HG02610 (cell line): ENCODE measurements at regions not wholly inside any gene's neighbourhood (a gene's known extent, or its start where the extent isn't known, plus 50 kb on each side); places are given as distances from the start of the nearest gene placed in this dataset.
"Not testable (repeated sequence)": the region's sequence is repeated elsewhere in the genome, so short reads cannot be mapped to it uniquely, and the experiment has no call there.

Experiments used
- ATAC-seq: cut with Tn5 transposase; IDR thresholded peaks from one replicate; pipeline ENCODE4 v1.9.1; 2021; ENCODE audit warnings: mild to moderate bottlenecking, moderate library complexity; ENCODE audit not compliant: unreplicated experiment

DNA sequence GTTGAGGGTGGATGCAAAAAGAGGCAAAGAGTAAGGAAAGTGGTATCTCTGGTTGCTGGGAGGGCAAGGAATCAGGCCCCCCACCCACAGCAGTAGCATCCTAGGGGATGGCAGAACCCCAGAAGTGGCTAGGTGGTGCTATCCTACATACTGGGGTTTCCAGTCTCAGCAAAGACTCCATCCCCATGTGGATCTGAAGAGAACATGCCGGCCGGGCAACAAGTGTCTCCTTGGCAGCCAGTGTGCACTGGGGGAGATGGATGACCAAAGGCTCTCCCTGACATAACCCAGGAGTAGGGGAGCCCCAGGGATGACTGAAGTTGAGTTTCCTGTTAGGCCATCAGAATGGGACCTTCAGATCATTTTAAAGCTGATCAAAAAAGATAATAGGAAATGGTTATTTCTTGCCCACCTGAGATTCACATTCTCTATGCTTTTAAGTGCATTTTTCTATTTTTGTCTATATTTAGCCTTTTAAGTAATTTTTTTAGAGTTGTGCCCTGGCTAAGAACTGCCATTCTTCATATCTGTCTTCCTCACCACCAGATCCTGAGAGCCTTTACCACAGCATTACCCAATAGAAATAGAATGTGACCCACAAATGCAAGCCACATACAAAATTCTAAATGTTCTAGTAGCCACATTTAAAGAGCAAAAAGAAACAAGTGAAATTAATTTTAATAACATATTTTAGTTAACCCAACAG lies 78.7 kb upstream of the SMIM23 start:
- no peak for ATAC-seq

DNA sequence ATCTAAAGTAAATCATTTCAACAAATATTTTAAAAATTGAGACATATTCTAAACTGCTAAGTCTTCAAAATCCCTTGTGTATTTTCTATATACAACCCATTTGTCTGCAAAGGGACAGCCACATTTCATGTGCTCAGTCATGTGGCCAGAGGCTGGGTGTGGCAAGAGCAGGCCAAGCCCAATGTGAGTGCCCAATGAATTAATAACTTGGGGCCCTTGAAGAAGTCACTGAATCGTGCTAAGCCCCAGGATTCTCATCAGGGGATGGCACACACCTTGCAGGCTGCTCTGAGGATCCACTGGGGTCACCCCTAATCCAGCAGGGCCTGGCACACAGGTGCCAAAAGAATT lies 78.2 kb upstream of the SMIM23 start:
- ATAC-seq = no peak

DNA sequence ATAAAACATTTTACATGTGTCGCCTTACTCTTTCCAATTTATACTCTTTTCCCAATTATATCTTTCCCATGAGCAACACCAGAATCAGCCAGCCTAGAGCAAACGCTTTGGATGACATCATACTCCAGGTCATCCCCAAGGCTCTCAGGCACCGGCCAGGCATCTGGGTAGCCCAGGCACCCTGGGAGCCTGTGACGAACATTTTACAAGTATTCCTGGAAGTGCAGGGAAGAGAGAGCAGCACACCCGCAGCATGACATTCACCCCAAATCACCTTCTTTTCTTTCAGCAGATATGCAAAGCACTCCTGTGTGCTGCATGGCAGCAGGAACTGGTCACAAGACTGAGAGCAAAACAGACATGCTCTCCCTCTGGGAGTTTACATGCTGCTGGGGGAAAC lies 75.7 kb upstream of the SMIM23 start:
- no peak for ATAC-seq

DNA sequence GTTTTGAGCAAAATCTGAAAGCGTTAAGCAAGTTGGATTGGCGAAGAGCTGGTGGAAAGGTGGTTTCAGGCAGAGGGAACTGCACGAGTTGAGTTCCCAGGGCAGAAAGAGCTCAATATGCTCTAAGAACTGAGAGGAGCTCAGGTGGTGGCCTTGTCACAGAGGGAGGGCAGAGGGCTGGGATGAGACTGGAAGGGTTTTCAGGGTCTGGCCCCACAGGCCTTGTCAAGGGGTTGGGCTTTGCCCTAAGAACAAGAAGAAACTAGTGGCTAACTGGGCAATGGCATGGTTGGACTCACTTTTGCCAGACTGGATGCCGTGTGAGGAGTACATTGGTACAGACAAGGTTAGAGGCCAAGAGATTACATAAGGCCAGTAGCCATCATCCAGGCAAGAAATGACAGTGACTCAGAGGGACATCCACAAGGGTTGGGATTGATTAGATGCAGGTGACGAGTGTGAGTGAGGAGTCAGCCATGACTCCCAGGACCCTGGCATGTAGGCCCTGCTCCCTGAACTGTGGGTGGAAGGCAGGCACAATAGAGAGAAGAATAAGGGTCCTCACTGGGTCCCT lies 75.1 kb upstream of the SMIM23 start:
- ATAC-seq = no peak

DNA sequence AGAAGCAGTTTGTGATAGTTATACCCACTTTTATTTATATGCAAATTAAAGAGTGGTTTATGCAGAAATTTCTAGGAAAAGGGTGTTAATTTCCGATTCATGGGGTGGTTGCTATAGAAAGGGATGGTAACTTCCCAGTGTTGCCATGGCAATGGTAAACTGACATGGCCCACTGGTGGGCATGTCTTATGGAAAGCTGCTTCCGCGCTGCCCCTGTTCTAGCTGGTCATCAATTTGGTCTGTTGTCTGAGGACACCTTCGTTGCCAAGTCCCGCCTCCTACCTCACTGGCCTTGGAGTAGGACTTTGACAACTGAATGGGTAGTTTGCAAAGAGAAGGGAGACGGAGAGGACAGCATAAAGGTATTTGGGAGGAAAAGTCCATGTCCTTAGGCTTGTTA lies 74.0 kb upstream of the SMIM23 start:
- ATAC-seq = no peak

DNA sequence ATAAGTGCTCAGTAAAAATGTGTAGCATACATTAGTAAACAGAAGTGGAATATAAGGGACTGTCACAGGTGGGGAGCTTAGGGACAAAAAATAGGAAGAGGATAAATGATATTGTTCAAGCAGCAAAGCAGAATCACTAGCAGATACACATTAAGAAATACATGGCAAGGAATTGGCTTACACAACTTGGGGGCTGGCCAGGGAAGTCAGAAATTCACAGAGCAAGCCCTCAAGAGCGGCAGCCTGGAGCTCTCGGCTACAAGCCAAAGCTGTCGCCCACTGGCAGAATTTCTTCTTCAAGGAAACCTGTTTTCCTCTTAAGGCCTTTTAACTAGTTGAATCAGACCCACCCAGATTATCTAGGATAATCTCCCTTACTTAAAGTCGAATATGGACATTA lies 73.0 kb upstream of the SMIM23 start:
- no peak for ATAC-seq

DNA sequence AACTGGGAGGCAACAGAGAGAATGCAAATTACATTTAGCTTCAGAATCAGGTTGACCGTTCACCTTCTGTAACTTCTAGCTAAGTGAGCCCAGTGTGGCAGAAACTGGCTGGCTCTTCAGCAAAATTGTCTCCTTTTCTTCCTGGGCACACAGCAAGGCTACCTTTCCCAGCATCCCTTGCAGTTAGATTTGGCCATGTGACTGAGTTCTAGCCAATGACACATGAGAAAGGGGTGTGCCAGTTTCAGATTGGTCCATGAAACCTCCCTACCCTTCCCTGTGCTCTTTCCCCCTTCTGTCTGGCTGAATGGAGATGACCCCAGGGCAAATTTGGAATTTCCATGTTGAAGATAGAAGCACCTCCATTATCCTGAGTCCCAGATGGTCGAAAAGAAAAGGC lies 72.5 kb upstream of the SMIM23 start:
- no peak for ATAC-seq

DNA sequence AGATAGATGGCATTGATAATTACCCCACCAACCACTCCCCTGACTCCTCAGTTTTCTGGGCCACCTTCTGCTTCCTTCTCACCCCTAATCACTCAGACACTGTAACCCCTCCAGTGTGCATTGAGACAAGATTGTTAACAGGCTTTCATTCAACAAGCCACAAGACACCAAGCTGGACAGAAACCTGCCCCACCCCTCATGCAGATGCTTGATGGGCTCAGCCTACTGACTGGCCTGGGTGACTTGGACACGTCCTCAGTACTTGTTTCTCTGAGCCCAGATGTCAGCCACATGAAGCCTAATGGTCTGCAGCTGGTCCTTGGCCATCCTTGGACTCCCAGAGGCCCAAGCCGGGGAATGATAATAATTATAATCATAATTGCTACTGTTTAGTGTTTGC lies 71.4 kb upstream of the SMIM23 start:
- ATAC-seq = no peak

DNA sequence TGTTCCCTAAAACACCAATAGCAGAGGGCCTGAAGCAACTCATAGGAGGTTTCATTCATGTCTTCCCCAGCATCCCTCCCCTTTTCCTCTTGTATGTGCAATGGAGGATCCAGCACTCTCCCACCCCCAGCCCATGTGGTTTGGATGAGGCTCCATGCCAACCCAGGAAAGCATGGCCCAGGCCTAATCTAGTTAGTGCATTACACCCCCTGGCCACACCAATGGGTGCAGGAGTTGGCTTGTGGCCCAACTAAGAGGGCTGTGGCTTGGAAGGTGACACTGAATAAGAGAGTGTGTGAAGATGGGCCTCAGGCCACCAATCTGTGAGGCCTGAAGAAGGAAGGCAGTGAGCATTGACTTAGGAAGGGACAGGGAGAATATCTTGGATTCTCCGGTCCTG lies 70.8 kb upstream of the SMIM23 start:
- ATAC-seq = no peak

DNA sequence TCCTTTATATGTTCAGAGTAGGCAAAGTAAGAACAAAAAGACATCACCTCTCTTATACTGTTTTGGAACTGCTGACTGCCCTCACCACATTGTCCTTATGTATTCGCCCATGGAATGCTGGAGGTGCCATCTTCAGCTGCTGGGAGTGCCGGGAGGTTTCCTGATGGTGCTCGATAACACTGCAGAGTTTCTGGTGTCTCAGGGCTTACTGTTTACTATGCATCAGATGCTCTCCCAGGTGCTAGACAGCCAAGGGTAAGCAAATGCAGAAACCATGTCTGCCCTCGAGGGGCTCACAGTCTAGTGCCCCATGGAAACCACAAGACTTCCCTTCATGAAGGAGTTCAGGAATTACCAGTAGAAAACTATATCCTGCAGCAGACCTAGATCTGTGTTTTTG lies 70.1 kb upstream of the SMIM23 start:
- ATAC-seq = no peak

DNA sequence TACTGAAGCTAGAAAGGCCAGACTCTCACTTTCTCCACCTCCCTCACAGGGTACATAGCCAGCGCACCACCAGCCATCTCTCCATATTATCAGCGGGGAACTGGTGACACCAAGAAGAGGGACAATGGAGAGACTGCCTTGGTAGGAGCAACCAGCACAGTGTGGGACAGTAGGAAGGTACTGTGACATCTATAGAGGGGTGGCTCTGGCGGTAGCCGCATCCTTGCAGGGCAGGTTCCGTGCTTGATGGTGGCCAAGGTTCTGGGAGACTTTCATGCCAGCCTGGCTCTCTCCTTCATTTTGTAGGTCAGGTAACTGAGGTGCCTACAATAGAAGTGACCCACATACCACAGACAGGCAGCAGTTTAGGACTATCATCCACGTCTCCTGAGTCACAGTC lies 65.5 kb upstream of the SMIM23 start:
- no peak for ATAC-seq

DNA sequence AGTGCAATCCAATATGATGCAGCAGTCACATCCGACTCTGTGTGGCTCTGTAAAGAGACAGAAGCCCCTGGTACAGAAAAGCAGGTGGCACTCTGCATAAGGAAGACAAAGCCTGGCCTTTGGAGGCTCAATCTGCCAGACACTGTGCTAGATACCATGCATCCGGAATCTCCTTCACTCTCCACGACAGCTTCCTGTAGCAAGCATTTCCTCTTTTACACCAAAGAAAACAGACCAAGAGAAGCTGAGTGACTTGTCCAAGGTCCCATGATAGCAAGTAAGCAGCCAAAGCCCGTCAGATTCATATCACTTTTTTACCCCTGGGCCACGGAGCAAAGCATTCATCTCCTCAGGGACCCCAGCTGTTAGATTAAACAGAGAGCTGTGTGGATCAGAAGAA lies 64.2 kb upstream of the SMIM23 start:
- ATAC-seq = no peak

DNA sequence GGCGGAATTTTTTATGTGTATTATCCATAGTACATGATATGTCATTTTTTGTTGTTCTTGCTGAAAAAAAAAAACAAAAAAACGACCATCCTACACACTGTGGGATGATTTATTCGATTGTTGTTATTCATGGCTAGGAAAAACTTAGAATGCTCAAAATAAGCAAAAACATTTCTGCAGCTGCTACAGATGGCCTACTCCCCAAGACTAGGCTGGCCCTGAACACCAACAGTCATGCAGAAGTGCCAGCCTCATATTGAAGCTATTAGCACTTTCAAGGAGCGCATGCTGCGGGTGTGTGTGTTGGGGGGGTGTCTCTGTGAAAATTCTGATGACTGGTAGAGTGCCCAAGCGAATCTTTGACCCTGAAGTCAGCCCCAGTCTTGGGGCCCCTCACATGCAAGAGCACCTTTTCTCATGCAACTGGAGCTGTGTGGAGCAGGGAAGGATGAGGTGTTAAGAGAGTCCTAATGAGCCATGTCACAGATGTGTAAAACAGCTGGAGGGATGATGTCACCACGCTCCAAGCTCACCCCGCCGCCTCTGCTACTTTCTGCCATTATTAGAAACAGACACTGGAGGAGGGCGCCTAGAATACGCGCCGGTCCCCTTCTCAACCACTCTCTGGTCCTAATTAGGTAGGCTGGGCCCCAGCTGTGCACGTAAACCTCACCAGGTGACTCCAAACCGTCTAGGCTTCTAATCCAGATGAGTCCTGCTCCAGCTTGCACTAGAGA lies 61.0 kb upstream of the SMIM23 start:
- ATAC-seq = no peak

DNA sequence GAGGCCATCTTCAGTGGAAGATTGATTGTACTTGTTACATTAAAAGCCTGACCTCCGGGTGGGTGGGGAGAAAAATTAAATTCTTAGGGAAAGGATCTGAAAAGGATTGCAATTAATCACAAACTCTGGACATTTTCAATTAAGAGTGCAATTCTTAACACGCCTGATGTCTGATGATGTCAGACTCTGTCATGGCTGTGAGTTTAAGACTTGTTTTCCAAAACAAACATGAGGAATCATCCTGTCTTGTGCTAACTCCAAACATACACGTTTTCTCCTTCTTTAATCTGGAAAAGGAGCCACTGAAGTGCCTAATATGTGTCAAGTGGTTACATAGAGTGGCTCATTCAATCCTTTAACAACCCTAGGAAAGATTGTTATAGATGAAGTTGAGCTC lies 60.4 kb upstream of the SMIM23 start:
- ATAC-seq = no peak

DNA sequence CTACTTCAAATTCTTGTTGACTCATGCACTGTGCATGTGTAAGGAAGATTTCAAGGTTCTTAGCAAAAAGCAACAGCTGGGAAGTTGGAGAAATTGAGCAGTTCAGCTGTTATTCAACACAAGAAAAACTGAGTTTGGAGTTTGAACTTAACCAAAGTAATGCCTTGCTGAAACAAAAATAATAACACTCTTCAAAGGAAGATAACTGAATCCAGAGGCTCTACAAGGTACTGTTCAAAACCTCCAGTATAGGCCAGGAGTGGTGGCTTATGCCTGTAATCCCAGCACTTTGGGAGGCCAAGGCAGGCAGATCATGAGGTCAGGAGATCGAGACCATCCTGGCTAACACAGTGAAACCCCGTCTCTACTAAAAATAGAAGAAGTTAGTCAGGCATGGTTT lies 58.8 kb upstream of the SMIM23 start:
- not testable (repeated sequence) for ATAC-seq

DNA sequence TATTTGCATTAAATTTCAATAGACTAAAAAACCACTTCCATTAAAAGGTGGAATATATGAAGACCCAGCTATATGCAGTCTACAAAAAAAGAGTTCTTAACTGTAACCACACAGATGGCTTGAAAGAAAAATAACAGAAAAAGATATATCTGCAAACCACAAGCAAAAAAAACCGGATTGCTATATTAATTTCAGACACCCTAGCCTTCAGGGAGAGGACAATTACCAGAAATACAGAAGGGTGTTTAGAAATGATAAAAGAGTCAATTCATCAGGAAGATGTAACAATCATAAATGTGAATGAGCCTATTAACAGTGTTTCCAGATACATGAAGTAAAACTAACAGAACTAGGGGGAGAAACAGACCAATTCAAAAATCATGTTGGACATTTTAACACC lies 56.9 kb upstream of the SMIM23 start:
- no peak for ATAC-seq
